ENCODE measurements at regions not wholly inside any gene's neighbourhood (a gene's known extent, or its start where the extent isn't known, plus 50 kb on each side); places are given as distances from the start of the nearest gene placed in this dataset.

DNA sequence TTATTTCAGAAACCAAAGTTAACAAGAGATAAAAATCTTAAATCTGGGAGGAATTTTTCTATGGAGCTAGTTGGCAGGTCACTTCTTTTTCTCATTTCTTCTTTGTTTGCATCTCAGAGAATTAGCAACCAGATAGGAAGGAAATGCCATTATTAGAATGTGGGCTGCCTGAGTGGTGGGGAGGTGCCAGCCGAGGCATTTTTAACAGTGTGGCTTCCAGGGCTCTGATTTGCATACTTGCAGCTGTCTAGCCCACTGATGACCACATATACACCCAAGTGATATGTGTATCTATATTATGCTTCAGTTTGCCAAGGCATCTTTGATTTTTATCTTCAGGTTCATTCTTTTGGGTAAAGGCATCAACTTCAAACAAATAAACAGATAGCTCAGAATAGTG, 206.7 kb downstream of the CLIC5 start:
- H3K4me3 ChIP-seq: no peak overlapping the region
- no peaks in the 10 kb centered on the region for H3K27me3 ChIP-seq (replicated peaks; ENCODE audit: insufficient read depth)
- no peaks in the 10 kb centered on the region for H3K9me3 ChIP-seq
- TF ChIP-seq POLR2A (IDR thresholded peaks at IDR 0.05) (no peak), POLR2AphosphoS5 (IDR thresholded peaks at IDR 0.05) (no peak)
- TF ChIP-seq, protein P1, sequence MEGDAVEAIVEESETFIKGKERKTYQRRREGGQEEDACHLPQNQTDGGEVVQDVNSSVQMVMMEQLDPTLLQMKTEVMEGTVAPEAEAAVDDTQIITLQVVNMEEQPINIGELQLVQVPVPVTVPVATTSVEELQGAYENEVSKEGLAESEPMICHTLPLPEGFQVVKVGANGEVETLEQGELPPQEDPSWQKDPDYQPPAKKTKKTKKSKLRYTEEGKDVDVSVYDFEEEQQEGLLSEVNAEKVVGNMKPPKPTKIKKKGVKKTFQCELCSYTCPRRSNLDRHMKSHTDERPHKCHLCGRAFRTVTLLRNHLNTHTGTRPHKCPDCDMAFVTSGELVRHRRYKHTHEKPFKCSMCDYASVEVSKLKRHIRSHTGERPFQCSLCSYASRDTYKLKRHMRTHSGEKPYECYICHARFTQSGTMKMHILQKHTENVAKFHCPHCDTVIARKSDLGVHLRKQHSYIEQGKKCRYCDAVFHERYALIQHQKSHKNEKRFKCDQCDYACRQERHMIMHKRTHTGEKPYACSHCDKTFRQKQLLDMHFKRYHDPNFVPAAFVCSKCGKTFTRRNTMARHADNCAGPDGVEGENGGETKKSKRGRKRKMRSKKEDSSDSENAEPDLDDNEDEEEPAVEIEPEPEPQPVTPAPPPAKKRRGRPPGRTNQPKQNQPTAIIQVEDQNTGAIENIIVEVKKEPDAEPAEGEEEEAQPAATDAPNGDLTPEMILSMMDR (IDR thresholded peaks at IDR 0.05): no peak
- no peak for DNase-seq (ENCODE audit: low spot score)
- no peaks in the 10 kb centered on the region for H3K4me1 ChIP-seq (replicated peaks)
- WGBS: 13% methylated on average over 1 of the region's 1 CpG
- H3K36me3 ChIP-seq: no peaks in the 10 kb centered on the region
- H3K27ac ChIP-seq: no peak overlapping the region
- intact Hi-C loops (cut with DNase I): no loop called here

GRCh38 chr6:45808042-45808645, 207.5 kb downstream of the CLIC5 start:
- 76% methylated on average over 7 of the region's 7 CpGs for WGBS
- Histone ChIP-seq H3K36me3 (no peaks in the 10 kb centered on the region), H3K4me1 (replicated peaks) (no peaks in the 10 kb centered on the region), H3K27ac (no peak overlapping the region), H3K4me3 (no peak overlapping the region), H3K9me3 (no peaks in the 10 kb centered on the region), H3K27me3 (replicated peaks; ENCODE audit: insufficient read depth) (no peaks in the 10 kb centered on the region)
- TF ChIP-seq POLR2A (IDR thresholded peaks at IDR 0.05) (no peak), POLR2AphosphoS5 (IDR thresholded peaks at IDR 0.05) (no peak)
- TF ChIP-seq, protein P1 (IDR thresholded peaks at IDR 0.05): no peak
- intact Hi-C loops (cut with DNase I): no loop called here
- DNase-seq (ENCODE audit: low spot score): no peak

DNA sequence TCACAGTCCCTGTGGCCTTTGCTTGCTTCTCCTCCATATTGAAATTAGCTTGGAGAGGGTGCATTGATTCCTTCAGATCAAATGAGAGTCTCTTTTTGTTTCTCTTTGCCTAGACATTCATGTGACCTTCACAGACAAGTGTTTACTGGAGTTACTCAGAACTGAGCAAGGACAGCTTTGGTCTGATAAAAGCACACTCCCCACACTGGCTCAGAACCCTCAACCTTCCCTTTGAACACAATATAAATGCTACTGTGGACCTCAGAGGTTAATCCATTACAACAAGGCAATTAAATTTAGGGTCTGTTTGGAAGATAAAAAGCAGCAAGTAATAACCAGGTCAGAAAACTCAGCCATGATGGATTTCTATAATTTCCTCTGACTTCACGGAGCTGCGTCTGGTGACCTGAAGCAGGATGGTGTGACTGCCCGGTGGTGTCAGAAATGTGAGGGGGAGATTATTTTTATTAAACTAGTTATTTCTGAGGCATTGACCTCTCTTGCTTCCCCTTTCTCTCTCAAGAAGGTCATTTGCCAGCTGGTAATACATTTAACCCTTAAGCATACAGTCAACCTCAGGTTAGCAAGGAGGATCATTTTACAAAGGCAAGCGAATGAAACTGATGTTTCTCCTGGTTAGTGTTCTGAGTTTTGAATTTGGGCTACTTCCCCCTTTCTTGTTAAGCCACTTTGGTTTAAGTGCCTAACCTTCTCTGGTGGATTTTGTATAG, 208.2 kb downstream of the CLIC5 start:
- intact Hi-C loops (cut with DNase I): no loop called here
- Histone ChIP-seq H3K4me1 (replicated peaks) (no peaks in the 10 kb centered on the region), H3K27me3 (replicated peaks; ENCODE audit: insufficient read depth) (no peaks in the 10 kb centered on the region), H3K4me3 (no peak overlapping the region), H3K9me3 (no peaks in the 10 kb centered on the region), H3K36me3 (no peaks in the 10 kb centered on the region), H3K27ac (no peak overlapping the region)
- TF ChIP-seq POLR2A (IDR thresholded peaks at IDR 0.05) (no peak), POLR2AphosphoS5 (IDR thresholded peaks at IDR 0.05) (no peak)
- TF ChIP-seq, protein P1 (IDR thresholded peaks at IDR 0.05): no peak
- 94% methylated on average over 4 of the region's 4 CpGs for WGBS
- no peak for DNase-seq (ENCODE audit: low spot score)

DNA sequence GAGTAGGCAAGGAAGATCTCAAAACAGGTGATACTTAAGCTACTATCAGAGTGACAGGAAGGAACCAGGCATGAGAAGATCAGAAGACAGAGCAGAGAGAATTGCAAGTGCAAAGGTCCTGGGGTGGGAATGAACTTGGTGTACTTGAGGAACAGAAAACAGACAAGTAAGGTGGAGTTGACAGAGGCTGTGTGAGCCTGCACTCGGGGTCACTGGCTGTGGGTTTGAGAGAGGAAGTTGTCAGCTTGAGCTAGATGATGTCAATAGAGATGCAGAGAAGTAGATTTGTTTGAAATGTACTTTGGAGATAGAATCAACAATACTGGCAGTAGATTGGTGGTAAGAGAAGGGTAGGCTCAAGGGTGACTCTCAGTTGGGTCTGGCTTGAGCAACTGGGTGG, 209.5 kb downstream of the CLIC5 start:
- no peaks in the 10 kb centered on the region for H3K36me3 ChIP-seq

More for the DNA sequence above, 209.5 kb downstream of the CLIC5 start:
- no peak overlapping the region for H3K4me3 ChIP-seq
- H3K9me3 ChIP-seq: no peaks in the 10 kb centered on the region
- H3K27me3 ChIP-seq (replicated peaks; ENCODE audit: insufficient read depth): no peaks in the 10 kb centered on the region
- no peak overlapping the region for H3K27ac ChIP-seq
- no peak for TF ChIP-seq POLR2A (IDR thresholded peaks at IDR 0.05)
- TF ChIP-seq, protein P1 (IDR thresholded peaks at IDR 0.05): no peak
- TF ChIP-seq POLR2AphosphoS5 (IDR thresholded peaks at IDR 0.05): no peak
- 88% methylated on average over 1 of the region's 1 CpG for WGBS
- DNase-seq (ENCODE audit: low spot score): no peak
- no peaks in the 10 kb centered on the region for H3K4me1 ChIP-seq (replicated peaks)
- intact Hi-C loops (cut with DNase I): no loop called here

Measured in prostate gland (tissue), 2 donors.